Prostate gland (tissue), 2 donors: ENCODE measurements at regions not wholly inside any gene's neighbourhood (a gene's known extent, or its start where the extent isn't known, plus 50 kb on each side); places are given as distances from the start of the nearest gene placed in this dataset.

Source experiments
- CTCF ChIP-seq, 4 experiments: fragments of 200-600 bp in 2 of 4; fragments of 450-650 bp in 2 of 4; sonication (generic) in 2 of 4; IDR thresholded peaks; 1 replicate in 3 of 4; 2 replicates in 1 of 4; pipeline ENCODE4 v1.5.1; 2016 to 2019; ENCODE audit warnings: antibody characterized with exemption in 4 of 4, mild to moderate bottlenecking in 2 of 4, moderate library complexity in 2 of 4
- POLR2A ChIP-seq: fragments of 450-650 bp; IDR thresholded peaks from one replicate; pipeline ENCODE4 v1.6.1; 2016; ENCODE audit warnings: antibody characterized with exemption, mild to moderate bottlenecking
- POLR2AphosphoS5 ChIP-seq: sonication (generic); formaldehyde crosslinking; IDR thresholded peaks from one replicate; pipeline ENCODE4 v1.6.1; 2017; ENCODE audit warnings: antibody characterized with exemption

DNA sequence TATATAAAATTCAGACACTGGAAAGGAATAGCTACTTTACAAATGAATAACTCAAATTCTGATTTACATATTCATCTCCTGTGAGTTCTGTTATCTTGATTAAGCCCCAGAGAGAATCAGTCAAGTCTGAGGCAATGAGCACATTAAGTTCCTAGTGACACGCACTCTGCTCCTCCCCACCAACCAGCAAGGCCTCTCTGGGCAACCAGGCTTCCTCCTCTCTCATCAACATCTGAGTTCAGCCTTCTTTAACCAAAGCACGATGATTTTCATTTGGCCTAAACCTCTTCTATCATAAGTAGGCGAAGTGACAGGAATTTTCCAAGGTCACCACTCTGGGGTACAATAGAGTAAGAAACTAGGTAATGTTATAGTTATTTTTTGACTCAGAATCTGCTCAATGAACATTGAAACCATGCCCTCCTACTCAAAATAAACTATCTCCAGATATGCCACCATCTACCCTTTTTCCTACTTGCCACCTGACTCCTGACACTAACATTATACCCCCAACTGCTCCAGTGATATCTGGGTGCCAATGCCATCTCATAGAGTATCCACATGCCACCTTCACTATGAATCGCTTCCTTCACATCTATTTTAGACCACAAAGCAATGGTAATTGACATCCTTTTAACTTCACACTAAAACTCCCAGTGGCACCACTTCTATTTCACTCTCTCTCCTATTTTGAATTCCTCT lies 114.8 kb downstream of the FAM76B start:
- TF ChIP-seq CTCF (IDR thresholded peaks at IDR 0.05) = no peak
- no peak for TF ChIP-seq POLR2A
- TF ChIP-seq POLR2AphosphoS5 = no peak
